Parathyroid adenoma (tissue), 2 donors: ENCODE measurements at regions not wholly inside any gene's neighbourhood (a gene's known extent, or its start where the extent isn't known, plus 50 kb on each side); places are given as distances from the start of the nearest gene placed in this dataset.
A peak's percentile ranks its signal among the peaks of the same experiment; 100 is the strongest.

ENCODE experiments used
- H2AFZ ChIP-seq: fragments of 300-600 bp; sonication (generic); one replicate; pipeline ENCODE4 v1.7.0; 2017; ENCODE audit warnings: antibody characterized with exemption, mild to moderate bottlenecking
- H3K27ac ChIP-seq: fragments of 300-600 bp; sonication (generic); one replicate; pipeline ENCODE4 v1.7.0; 2017
- H3K27me3 ChIP-seq: fragments of 300-600 bp; sonication (generic); one replicate; pipeline ENCODE4 v1.7.0; 2017; ENCODE audit warnings: low read length; ENCODE audit not compliant: control insufficient read depth, insufficient read depth
- H3K36me3 ChIP-seq: fragments of 300-600 bp; sonication (generic); one replicate; pipeline ENCODE4 v1.7.0; 2017; ENCODE audit warnings: low read length; ENCODE audit not compliant: control insufficient read depth, insufficient read depth
- H3K4me1 ChIP-seq: fragments of 300-600 bp; sonication (generic); one replicate; pipeline ENCODE4 v1.7.0; 2017; ENCODE audit warnings: control low read depth
- H3K4me2 ChIP-seq: fragments of 300-600 bp; sonication (generic); one replicate; pipeline ENCODE4 v1.7.0; 2017; ENCODE audit warnings: low read length
- H3K4me3 ChIP-seq: fragments of 300-600 bp; sonication (generic); one replicate; pipeline ENCODE4 v1.7.0; 2017; ENCODE audit warnings: low read depth, low read length
- H3K79me2 ChIP-seq: fragments of 300-600 bp; sonication (generic); one replicate; pipeline ENCODE4 v1.7.0; 2017; ENCODE audit warnings: control low read depth
- H3K9ac ChIP-seq: fragments of 300-600 bp; sonication (generic); one replicate; pipeline ENCODE4 v1.7.0; 2017; ENCODE audit warnings: mild to moderate bottlenecking
- H3K9me3 ChIP-seq: fragments of 300-600 bp; sonication (generic); one replicate; pipeline ENCODE4 v1.7.0; 2017; ENCODE audit warnings: low read length; ENCODE audit not compliant: control insufficient read depth
- TF ChIP-seq, protein P1 (sequence below): fragments of 300-600 bp; sonication (generic); IDR thresholded peaks from one replicate; pipeline ENCODE4 v1.7.0; 2017; ENCODE audit warnings: antibody characterized with exemption, mild to moderate bottlenecking
- donor health status: primary hyperparathyroidism.

DNA sequence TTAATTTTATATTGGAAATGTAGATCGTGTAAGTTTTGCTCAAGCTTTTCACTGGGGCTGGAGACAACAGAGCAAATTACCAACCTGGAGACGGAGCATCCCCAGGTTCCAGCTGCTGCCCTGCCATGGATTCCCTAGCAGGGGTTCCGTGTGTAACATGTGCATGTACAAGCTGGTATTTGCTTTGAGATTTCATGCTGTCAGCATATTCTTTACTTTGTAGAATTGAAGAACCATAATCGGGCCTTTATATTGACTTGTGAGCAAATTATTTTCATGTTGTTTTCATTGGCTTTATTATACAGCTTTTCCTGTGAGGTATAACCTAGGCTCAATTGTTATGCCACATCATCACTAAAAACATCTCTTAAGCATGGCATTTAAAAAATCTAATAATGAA is 369.2 kb upstream of the COBL start:
- Histone ChIP-seq H3K4me3 (no peak overlapping the region), H3K9me3 (no peaks in the 10 kb centered on the region), H3K4me2 (no peak overlapping the region), H3K4me1 (no peaks in the 10 kb centered on the region), H3K27ac (no peak overlapping the region), H2AFZ (no peak overlapping the region), H3K36me3 (no peaks in the 10 kb centered on the region), H3K79me2 (no peaks in the 10 kb centered on the region), H3K9ac (no peak overlapping the region), H3K27me3 (no peaks in the 10 kb centered on the region)
- TF ChIP-seq, protein P1, sequence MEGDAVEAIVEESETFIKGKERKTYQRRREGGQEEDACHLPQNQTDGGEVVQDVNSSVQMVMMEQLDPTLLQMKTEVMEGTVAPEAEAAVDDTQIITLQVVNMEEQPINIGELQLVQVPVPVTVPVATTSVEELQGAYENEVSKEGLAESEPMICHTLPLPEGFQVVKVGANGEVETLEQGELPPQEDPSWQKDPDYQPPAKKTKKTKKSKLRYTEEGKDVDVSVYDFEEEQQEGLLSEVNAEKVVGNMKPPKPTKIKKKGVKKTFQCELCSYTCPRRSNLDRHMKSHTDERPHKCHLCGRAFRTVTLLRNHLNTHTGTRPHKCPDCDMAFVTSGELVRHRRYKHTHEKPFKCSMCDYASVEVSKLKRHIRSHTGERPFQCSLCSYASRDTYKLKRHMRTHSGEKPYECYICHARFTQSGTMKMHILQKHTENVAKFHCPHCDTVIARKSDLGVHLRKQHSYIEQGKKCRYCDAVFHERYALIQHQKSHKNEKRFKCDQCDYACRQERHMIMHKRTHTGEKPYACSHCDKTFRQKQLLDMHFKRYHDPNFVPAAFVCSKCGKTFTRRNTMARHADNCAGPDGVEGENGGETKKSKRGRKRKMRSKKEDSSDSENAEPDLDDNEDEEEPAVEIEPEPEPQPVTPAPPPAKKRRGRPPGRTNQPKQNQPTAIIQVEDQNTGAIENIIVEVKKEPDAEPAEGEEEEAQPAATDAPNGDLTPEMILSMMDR = no peak

DNA sequence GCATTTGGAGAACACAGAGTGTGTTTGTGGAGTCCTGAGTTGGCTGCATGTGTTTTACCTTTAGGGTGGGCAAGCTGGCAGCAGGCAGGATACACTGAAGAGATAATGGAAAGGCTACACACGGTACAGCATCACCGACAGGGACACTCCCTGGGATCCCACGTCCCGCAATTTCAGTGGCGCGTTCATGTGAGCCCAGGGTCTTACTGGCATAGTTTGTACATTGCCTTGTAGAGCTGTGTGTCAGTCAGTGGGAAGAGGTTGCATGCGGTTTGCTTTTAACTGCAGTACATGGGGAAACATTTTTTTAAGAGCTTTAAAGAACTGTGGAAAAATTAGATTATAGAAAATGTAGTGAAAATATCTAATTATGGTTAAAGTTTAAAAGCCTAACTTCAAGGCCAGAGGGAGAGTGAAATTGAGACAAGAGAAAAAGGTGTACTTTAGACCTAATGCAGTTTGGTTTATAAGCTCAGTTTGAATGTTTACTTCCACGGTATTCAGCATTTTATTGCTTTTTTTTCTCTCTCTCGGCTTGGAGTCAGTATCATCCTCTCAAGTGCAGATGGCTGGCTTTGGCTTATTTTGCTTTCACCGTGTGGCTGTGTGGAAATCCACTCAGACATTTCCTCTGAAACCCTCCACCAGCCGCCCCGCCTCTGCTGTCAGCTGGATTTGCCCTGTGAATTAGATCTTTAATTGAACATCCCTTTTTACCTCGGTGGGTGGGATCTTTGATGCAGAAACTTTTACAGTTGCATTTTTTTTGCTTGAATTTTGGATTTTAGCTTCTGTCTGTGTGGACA is 364.2 kb upstream of the COBL start:
- TF ChIP-seq, protein P1 = no peak
- no peaks in the 10 kb centered on the region for H3K4me1 ChIP-seq
- no peak overlapping the region for H3K4me2 ChIP-seq
- H3K27ac ChIP-seq = no peak overlapping the region
- H3K27me3 ChIP-seq = no peaks in the 10 kb centered on the region
- no peaks in the 10 kb centered on the region for H3K79me2 ChIP-seq
- H3K9me3 ChIP-seq = no peaks in the 10 kb centered on the region
- peak overlapping the region; percentile 26 for H2AFZ ChIP-seq
- no peak overlapping the region for H3K9ac ChIP-seq
- no peak overlapping the region for H3K4me3 ChIP-seq
- no peaks in the 10 kb centered on the region for H3K36me3 ChIP-seq

DNA sequence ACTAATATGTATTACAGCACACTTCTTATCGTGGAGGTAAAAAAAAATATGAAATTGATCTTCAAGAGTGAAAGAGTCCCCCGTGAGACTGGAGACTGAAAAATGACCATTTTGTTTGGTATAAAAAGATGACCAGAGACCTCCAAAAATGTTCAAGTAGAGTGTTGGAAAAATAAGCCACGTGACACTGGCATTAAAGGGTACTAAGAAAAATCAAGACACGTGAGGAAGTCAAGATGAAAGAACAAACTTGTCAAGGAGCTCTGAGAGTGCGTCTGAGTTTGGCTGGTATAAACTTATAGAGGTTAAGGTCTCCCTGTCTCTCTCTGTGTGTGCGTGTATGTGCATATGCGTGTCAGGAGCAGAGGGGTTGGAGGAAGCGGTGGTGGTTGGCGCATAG is 362.7 kb upstream of the COBL start:
- Histone ChIP-seq H3K27me3 (no peaks in the 10 kb centered on the region), H3K27ac (no peak overlapping the region), H3K4me3 (no peak overlapping the region), H3K36me3 (no peaks in the 10 kb centered on the region), H3K9ac (no peak overlapping the region), H3K79me2 (no peaks in the 10 kb centered on the region), H3K9me3 (no peaks in the 10 kb centered on the region), H3K4me2 (no peak overlapping the region), H3K4me1 (no peaks in the 10 kb centered on the region), H2AFZ (no peak overlapping the region)
- TF ChIP-seq, protein P1 = no peak

DNA sequence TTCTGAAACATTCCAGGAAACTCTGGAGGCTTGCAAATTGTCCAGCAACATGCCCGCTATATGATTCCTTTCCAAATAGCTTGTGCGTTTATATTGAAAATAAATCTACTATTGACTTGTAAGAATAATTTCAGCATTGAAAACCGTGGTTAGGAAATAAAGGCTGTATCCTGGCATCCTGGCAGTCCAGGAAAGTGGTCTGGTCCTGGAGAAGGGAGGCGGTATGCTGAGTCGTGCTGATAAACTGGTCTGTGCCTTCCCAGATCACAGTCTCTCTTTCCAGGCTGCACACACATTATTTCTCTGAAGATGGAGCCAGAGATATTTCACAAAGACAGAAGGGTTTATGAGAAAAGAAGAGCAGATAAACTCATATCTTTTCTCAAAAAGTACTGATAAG is 350.1 kb upstream of the COBL start:
- H3K9me3 ChIP-seq = no peaks in the 10 kb centered on the region
- no peak overlapping the region for H2AFZ ChIP-seq
- TF ChIP-seq, protein P1 = no peak
- no peak overlapping the region for H3K9ac ChIP-seq
- no peaks in the 10 kb centered on the region for H3K27me3 ChIP-seq
- H3K36me3 ChIP-seq = no peaks in the 10 kb centered on the region
- no peaks in the 10 kb centered on the region for H3K4me1 ChIP-seq
- peak overlapping the region; percentile 31 for H3K4me2 ChIP-seq
- no peak overlapping the region for H3K27ac ChIP-seq
- no peaks in the 10 kb centered on the region for H3K79me2 ChIP-seq
- H3K4me3 ChIP-seq = no peak overlapping the region

DNA sequence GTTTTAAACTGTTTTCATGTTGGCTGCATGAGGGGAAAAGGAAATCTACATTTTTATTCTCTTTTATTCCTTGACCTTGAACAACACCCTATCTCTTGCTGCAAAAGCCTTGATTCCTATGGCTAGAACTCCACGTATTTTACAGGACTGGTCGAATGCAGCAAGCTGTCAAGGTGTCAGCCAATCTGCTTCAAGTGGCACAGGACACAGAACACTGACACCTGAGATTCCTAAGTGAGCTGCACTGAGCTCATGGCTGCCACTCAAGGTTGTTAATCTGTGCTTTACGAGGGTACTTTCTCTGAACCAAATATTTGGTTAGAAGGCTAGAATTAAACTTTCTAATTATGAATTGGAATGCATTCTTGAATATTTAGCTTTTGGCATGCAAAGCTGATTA is 349.7 kb upstream of the COBL start:
- Histone ChIP-seq H3K9ac (no peak overlapping the region), H3K4me2 (peak overlapping the region; percentile 31), H3K79me2 (no peaks in the 10 kb centered on the region), H3K27ac (no peak overlapping the region), H3K4me3 (no peak overlapping the region), H3K4me1 (no peaks in the 10 kb centered on the region), H3K27me3 (no peaks in the 10 kb centered on the region), H2AFZ (no peak overlapping the region), H3K36me3 (no peaks in the 10 kb centered on the region), H3K9me3 (no peaks in the 10 kb centered on the region)
- TF ChIP-seq, protein P1 = no peak
